ENCODE measurements at regions not wholly inside any gene's neighbourhood (a gene's known extent, or its start where the extent isn't known, plus 50 kb on each side); places are given as distances from the start of the nearest gene placed in this dataset.
"Not testable (repeated sequence)": the region's sequence is repeated elsewhere in the genome, so short reads cannot be mapped to it uniquely, and the experiment has no call there.

- DNase-seq (ENCODE audit: low read depth), result no peak
Observed at GRCh38 chr12:111248236-111249017, 120.5 kb downstream of the PHETA1 start.

- DNase-seq (ENCODE audit: low read depth), result no peak
Observed at GRCh38 chr12:111247083-111247783, 121.7 kb downstream of the PHETA1 start.

GRCh38 chr12:111246477-111247011, 122.4 kb downstream of the PHETA1 start:
- no peak for DNase-seq (ENCODE audit: low read depth)

- no peak for DNase-seq (ENCODE audit: low read depth)
Observed at GRCh38 chr12:111245701-111246476, 123.0 kb downstream of the PHETA1 start.

GRCh38 chr12:111244673-111245072, 124.2 kb downstream of the PHETA1 start:
- no peak for DNase-seq (ENCODE audit: low read depth)

DNA sequence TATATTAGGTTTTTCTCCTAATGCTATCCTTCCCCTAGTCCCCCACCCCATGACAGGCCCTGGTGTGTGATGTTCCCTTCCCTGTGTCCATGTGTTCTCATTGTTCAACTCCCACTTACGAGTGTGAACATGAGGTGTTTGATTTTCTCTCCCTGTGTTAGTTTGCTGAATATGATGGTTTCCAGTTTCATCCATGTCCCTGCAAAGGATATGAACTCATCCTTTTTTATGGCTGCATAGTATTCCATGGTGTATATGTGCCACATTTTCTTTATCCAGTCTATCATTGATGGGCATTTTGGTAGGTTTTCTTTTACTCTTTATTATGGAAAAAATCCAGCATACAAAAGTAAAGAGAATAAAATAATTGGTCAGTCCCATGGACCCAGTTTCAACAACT, 126.1 kb downstream of the PHETA1 start:
- DNase-seq (ENCODE audit: low read depth), result not testable (repeated sequence)

DNA sequence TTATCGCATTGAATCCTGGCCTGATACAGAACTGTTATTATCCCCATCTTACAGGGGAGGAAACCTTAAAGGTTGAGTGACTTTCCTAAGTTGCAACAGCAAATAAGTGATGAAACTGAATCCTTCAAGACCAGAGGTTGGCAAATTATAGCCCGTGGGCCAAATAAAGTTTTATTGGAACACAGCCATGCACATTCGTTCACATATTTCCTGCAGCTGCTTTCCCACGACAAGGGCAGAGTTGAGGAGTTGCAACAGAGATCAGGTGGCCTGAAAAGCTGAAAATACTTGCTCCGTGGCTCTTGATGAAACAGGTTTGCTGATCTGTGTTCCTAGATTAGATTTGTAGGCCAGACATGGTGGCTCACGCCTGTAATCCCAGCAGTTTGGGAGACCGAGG, 126.7 kb downstream of the PHETA1 start:
- DNase-seq (ENCODE audit: low read depth), result no peak

DNA sequence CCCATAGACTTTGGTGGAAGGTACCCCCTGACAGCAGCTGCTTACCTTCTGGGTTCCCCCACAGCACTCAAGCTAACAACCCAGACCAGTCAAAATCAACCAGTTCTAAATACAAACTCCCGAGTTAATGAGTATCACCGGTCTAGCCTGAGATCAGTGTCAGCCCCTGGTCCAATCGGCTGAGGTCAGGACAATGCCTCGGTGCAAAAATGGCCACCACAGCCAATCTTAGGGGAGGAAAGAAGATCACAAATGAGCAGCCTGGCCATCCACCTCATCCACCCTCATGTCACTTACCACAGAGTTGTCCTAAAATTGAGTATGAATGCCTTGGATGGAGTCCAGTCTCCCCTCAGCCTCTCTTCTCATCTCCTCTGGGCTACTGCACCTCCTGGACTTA, 128.5 kb downstream of the PHETA1 start:
- no peak for DNase-seq (ENCODE audit: low read depth)

GRCh38 chr12:111239235-111239634, 129.7 kb downstream of the PHETA1 start:
- no peak for DNase-seq (ENCODE audit: low read depth)

DNA sequence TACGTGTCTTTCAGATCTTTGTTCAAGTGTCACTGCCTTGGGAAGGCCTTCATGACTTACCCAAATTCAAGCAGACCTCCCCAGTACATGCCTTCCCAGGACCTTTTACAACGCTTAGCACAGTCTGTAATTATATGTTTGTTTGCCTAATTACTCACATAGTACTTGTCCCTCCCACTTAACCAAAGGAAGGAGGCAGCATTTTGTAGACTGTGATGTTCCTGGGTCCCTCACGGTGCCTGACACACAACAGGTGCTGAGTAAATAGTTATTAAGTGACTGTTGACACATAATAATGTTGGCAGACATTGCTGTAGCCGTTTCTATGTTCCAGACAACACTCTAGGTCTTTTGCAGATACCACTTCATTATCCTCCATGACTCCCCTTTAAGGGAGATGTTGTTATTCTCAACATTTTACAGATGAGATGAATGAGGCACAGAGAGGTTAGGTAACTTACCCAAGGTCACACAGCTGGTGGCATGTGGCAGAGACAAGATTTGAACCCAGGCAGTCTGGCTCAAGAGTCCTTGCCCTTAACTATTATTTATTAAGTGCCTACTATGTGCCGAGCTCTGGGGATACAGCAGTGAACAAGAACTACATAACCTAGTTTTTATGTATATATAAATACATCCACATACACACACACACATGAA, 130.7 kb downstream of the PHETA1 start:
- no peak for DNase-seq (ENCODE audit: low read depth)

- not testable (repeated sequence) for DNase-seq (ENCODE audit: low read depth)
Observed at GRCh38 chr12:111234491-111234890, 134.4 kb downstream of the PHETA1 start.

DNA sequence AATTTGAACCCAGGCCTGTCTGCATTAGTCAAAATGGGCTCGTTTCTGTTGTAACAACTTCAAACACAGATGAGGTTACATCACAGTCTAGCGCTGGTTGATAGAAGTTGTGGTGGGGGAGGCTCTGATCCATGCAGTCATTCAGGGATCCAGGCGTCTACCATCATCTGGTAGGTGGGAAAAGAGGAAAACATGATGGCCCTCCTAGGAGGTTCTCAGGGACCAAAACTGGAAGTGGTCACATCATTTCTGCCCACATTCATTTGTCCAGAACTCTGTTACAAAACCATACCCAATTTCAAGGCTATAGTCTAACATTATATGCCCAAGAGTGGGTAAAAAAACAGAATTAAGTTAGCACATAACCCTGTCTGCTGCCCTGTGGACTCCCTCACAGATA, 135.1 kb downstream of the PHETA1 start:
- no peak for DNase-seq (ENCODE audit: low read depth)

DNA sequence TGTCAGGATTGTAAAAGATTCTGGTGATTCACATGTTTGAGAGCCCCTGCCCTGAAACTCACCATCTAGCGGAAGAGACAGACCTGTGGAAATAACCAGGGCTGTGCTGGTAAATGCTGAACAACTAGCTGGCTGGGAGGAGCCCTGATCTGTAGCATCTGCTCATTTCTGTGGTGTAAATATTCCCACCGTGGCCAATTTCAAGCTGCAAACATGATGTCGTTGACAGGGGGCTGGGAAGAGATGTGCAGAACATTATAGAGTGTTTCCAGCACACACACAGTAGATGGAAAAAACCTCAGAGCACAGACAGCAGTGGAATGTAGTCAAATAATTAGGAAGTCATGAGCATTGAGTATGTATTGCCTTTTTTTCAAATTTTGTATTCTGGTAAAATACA, 138.2 kb downstream of the PHETA1 start:
- no peak for DNase-seq (ENCODE audit: low read depth)

GRCh38 chr12:111228916-111229666, 139.8 kb downstream of the PHETA1 start:
- no peak for DNase-seq (ENCODE audit: low read depth)

DNA sequence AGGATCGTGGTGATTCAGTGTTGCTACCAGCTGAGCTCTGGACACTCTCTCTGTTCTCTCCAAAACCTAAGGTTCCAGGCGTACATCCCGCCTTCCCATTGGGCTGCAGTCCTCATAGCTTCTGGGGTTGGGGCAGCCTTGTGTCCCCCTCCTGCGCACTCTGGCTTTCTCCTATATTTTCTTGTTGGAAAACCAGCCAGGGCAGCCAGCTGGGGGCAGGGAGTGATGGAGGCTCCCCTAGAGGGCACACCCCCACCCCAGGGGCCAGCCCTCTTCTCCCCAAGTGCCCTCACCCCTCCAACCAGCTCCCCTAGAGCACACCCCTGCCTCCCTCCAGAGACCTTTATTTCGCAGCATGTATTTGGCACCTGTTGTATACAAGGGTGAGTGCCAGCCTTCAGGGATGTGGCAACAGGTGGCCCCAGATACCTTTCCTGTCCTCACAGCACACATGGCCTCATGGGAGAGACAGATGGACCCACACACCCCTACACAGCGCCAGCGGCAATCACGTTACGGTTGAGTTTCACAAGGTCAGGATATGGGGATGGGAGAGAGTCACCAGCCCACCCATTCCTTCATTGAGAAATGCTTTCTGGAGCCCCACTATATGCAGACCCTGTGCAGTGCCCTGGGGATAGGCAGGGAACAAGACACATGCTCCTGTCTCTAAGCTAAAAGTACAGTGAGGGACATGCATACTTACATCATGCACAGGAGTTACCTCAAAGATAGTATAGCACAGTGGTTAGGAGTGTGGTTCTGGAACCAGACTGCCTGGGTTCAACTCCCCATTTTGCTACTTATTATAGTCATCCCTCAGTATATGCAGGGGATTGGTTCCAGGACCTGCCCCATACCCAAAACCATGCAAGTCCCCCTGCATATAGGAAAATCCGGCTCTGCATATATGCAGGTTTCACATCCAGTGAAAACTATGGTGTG, 141.1 kb downstream of the PHETA1 start:
- DNase-seq (ENCODE audit: low read depth), result no peak

GRCh38 chr12:111226680-111227079, 142.2 kb downstream of the PHETA1 start:
- no peak for DNase-seq (ENCODE audit: low read depth)

DNA sequence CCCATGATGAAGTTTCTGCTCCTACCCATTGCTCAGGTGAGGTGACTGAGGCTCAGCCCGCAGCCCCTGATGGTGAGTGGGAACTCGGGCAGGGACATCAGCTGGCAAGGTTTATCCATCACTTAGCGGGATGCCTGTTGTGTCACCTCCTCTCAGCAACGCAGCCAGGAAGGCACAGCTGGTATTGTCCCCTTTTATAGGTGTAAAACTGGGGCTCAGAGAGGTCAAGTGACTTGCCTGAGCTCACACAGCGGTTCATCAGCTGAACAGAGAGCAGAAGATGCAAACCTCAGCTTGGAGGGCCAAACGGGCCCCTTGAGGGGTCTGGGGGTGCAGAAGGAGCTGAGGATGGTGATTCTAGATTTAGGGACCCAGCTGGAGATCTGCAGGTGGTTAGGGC, 143.6 kb downstream of the PHETA1 start:
- no peak for DNase-seq (ENCODE audit: low read depth)

DNA sequence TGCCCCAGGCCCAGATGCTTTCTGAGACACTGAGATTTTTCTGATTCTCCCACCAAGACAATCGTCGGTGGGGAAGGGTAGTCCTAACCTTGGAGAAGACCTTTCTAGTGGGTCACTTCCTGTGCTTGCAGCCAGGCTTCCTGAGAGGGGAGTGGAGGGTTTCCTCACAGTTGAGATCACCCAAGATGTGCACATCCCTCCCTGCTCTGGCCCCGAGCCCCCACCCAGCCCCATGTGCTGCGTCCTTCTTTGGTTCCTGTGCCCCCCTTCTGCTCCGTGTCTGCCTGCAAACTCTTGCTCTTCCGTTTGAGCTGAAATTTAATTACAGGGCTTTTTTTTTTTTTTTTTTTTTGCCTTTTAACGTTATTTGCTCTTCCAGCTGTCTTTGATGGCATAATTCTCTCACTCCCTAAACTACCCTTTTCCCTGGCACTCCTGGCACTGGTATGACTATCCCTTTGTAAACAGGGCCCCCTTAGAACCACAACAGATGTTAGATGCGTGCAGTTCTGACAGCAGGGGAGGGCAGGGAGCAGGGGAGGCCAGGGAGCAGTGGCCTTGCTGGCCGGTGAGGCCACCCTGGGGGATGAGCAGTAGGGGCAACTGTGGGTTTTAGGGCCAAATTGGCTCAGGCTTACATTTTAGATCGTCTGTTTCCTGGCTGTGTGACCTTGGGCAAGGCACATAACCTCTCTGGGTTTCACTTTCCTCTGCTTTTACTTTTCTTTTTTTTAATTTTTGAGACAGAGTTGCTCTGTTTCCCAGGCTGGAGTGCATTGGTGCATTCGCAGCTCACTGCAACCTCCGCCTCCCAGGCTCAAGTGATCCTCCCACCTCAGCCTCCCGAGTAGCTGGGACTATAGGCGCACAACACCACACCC, 144.5 kb downstream of the PHETA1 start:
- no peak for DNase-seq (ENCODE audit: low read depth)

- DNase-seq (ENCODE audit: low read depth), result no peak
Observed at GRCh38 chr12:111222523-111222922, 146.4 kb downstream of the PHETA1 start.
